Activated CD8-positive, alpha-beta T cell treated with anti-CD3 and anti-CD28 coated beads for 36 hours (primary cell): ENCODE measurements at regions not wholly inside any gene's neighbourhood (a gene's known extent, or its start where the extent isn't known, plus 50 kb on each side); places are given as distances from the start of the nearest gene placed in this dataset.
A peak's percentile ranks its signal among the peaks of the same experiment; 100 is the strongest.
"Not testable (repeated sequence)": the region's sequence is repeated elsewhere in the genome, so short reads cannot be mapped to it uniquely, and the experiment has no call there.

Source experiments
- ATAC-seq: fragments of 200-7000 bp; cut with Tn5 transposase; one replicate; pipeline ENCODE4 v1.10.0; 2021; ENCODE audit warnings: mild to moderate bottlenecking, moderate library complexity
- CTCF ChIA-PET: fragments of 350-600 bp; sonication (Branson Sonifier 250); formaldehyde crosslinking; loops from one replicate; lab custom pipeline; 2021; ENCODE audit warnings: antibody characterized with exemption; lab: Charles Lee
- POLR2A ChIA-PET: fragments of 350-600 bp; sonication (Branson Sonifier 250); formaldehyde crosslinking; loops from one replicate; lab custom pipeline; 2021; ENCODE audit warnings: antibody characterized with exemption; lab: Charles Lee
- DNase-seq: peaks from one replicate; pipeline ENCODE4 v3.0.0-alpha.2; 2020
- H3K27ac Mint-ChIP-seq: one replicate; pipeline ENCODE4 v1.8.0; 2021; ENCODE audit warnings: mild to moderate bottlenecking, mixed read lengths
- H3K27me3 Mint-ChIP-seq: one replicate; pipeline ENCODE4 v1.8.0; 2021; ENCODE audit warnings: mixed read lengths
- H3K36me3 Mint-ChIP-seq: one replicate; pipeline ENCODE4 v1.8.0; 2021; ENCODE audit warnings: low read depth, mixed read lengths
- H3K4me1 Mint-ChIP-seq: one replicate; pipeline ENCODE4 v1.8.0; 2021; ENCODE audit warnings: low read depth, mixed read lengths
- H3K4me3 Mint-ChIP-seq: one replicate; pipeline ENCODE4 v1.8.0; 2021; ENCODE audit warnings: mild to moderate bottlenecking, moderate library complexity, mixed read lengths
- H3K9me3 Mint-ChIP-seq: one replicate; pipeline ENCODE4 v1.8.0; 2021; ENCODE audit warnings: mixed read lengths
- intact Hi-C: fragments of 100-400 bp; cut with micrococcal nuclease; formaldehyde crosslinking; loops from one replicate; pipeline ENCODE4 v1.10.0; 2022
- TF ChIP-seq, protein P1 (sequence below): fragments of 200-600 bp; IDR thresholded peaks from one replicate; pipeline ENCODE4 v1.8.0; 2022; ENCODE audit warnings: antibody characterized with exemption, mild to moderate bottlenecking

DNA sequence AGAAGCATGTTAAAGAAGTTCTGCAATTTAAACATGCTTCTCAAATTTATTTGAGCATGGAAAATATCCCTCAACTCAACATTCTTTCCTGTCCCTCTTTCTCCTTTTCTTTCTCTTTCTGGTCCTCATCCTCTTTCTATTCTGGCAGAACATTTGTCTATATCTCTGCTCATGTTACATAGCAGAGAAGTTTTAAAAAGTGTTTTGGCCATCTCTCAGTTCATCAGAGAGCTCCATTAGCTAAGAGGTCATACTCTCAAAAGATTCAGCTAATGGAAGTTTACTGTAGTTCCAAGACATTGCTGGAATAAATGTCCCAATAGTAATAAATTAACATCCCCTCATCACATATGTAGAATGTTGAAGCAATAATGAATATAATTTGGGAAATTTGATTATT, 53.5 kb downstream of the XCL2 start:
- peaks cover 5% of the 10 kb centered on the region for H3K9me3 Mint-ChIP-seq
- DNase-seq (no peak), ATAC-seq (no peak)
- H3K36me3 Mint-ChIP-seq: peaks cover 4% of the 10 kb centered on the region
- intact Hi-C loops: no loop called here
- no peak overlapping the region for H3K4me3 Mint-ChIP-seq
- H3K4me1 Mint-ChIP-seq: peaks cover 17% of the 10 kb centered on the region
- CTCF ChIA-PET: no interaction called here
- TF ChIP-seq, protein P1, sequence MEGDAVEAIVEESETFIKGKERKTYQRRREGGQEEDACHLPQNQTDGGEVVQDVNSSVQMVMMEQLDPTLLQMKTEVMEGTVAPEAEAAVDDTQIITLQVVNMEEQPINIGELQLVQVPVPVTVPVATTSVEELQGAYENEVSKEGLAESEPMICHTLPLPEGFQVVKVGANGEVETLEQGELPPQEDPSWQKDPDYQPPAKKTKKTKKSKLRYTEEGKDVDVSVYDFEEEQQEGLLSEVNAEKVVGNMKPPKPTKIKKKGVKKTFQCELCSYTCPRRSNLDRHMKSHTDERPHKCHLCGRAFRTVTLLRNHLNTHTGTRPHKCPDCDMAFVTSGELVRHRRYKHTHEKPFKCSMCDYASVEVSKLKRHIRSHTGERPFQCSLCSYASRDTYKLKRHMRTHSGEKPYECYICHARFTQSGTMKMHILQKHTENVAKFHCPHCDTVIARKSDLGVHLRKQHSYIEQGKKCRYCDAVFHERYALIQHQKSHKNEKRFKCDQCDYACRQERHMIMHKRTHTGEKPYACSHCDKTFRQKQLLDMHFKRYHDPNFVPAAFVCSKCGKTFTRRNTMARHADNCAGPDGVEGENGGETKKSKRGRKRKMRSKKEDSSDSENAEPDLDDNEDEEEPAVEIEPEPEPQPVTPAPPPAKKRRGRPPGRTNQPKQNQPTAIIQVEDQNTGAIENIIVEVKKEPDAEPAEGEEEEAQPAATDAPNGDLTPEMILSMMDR: no peak
- no peaks in the 10 kb centered on the region for H3K27me3 Mint-ChIP-seq
- POLR2A ChIA-PET: no interaction called here
- H3K27ac Mint-ChIP-seq: no peak overlapping the region

DNA sequence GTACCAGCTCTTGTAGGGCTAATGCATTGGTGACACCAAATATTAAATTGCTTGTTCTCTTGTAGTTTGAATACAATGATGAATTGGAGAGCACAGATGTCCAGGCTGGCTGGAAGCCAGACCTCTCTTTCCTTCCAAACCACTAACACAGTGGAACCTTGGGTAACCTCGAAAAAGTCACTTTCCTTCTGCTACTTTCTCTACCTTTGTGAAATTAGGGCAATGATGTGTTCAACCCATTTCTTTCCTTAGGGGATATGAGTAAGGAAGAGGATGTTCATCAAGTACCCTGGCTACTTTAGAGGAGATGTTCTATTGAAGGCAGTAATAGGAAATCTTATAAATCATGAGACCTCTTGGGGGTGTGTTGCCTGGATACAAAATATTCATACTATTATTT, 55.7 kb downstream of the XCL2 start:
- Mint-ChIP-seq H3K36me3 (peaks cover 4% of the 10 kb centered on the region), H3K4me1 (peaks cover 36% of the 10 kb centered on the region), H3K4me3 (no peak overlapping the region), H3K9me3 (peaks cover 5% of the 10 kb centered on the region), H3K27ac (no peak overlapping the region), H3K27me3 (no peaks in the 10 kb centered on the region)
- intact Hi-C loops: no loop called here
- ChIA-PET POLR2A (no interaction called here), CTCF (interaction anchor here (1.2 kb wide), 1 partner anchor 14 kb away, joined by 4 read pairs; no protein-coding TSS in a partner anchor)
- TF ChIP-seq, protein P1: no peak
- no peak for DNase-seq
- no peak for ATAC-seq

DNA sequence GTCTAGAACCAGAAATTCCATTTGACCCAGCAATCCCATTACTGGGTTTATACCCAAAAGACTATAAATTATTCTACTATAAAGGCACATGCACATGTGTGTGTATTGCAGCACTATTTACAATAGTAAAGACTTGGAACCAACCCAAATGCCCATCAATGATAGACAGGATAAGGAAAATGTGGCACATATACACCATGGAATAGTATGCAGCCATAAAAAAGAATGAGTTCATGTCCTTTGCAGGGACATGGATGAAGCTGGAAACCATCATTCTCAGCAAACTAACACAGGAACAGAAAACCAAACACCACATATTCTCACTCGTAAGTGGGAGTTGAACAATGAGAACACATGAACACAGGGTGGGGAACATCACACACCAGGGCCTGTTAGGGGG, 57.0 kb downstream of the XCL2 start:
- H3K9me3 Mint-ChIP-seq, DNase-seq, H3K27me3 Mint-ChIP-seq, intact Hi-C loops, H3K36me3 Mint-ChIP-seq, ATAC-seq, POLR2A ChIA-PET, H3K4me3 Mint-ChIP-seq, CTCF ChIA-PET, H3K27ac Mint-ChIP-seq: not testable (repeated sequence)
- H3K4me1 Mint-ChIP-seq: peaks cover 42% of the 10 kb centered on the region

DNA sequence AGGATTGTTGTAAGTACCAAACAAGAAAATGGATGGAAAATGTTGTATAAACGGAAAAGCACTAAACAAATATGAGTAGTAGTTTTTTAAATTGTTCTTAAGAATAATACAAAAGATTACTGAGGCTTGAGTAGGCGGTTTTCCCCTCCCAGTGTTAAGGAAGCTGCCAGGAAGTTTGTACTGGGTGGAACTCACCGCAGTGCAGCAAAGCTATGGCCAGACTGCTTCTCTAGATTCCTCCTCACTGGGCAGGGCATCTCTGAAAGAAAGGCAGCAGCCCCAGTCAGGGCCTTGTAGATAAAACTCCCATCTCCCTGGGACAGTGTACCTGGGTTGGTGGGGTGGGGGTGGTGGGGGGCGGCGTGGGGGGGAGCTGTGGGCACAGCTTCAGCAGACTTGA, 58.7 kb downstream of the XCL2 start:
- CTCF ChIA-PET: interaction anchor here (1.5 kb wide), 1 partner anchor 118 kb away, joined by 4 read pairs; no protein-coding TSS in a partner anchor
- no peak overlapping the region for H3K4me3 Mint-ChIP-seq
- intact Hi-C loops: no loop called here
- no peak for DNase-seq
- TF ChIP-seq, protein P1: no peak
- peaks cover 8% of the 10 kb centered on the region for H3K9me3 Mint-ChIP-seq
- POLR2A ChIA-PET: no interaction called here
- no peak for ATAC-seq
- no peaks in the 10 kb centered on the region for H3K27me3 Mint-ChIP-seq
- H3K36me3 Mint-ChIP-seq: peaks cover 4% of the 10 kb centered on the region
- peaks cover 52% of the 10 kb centered on the region for H3K4me1 Mint-ChIP-seq
- peak overlapping the region; percentile 66 for H3K27ac Mint-ChIP-seq

DNA sequence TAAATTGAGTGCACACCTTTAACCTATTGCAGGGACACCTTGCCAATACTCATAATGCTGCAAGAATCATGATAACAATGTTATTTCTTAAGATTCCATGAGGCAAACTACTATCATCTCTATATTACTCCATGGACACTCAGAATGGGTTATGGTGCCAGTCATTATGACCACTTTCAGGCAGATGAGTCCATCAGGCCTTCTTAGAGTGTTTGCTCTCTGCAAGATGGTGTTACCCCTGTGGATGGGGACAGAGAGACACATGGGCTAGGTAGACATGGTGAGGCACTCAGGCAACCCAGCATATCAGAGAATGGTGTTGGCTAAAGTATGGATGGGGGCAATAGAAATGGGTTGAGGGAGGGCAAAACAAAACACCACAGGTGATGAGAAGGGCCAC, 59.7 kb downstream of the XCL2 start:
- Mint-ChIP-seq H3K4me1 (peaks cover 52% of the 10 kb centered on the region), H3K27ac (peak overlapping the region; percentile 60), H3K4me3 (no peak overlapping the region), H3K36me3 (peaks cover 4% of the 10 kb centered on the region), H3K9me3 (peaks cover 8% of the 10 kb centered on the region), H3K27me3 (no peaks in the 10 kb centered on the region)
- intact Hi-C loops: no loop called here
- no peak for DNase-seq
- TF ChIP-seq, protein P1: no peak
- peak; percentile 72 for ATAC-seq
- POLR2A ChIA-PET: no interaction called here
- CTCF ChIA-PET: no interaction called here

DNA sequence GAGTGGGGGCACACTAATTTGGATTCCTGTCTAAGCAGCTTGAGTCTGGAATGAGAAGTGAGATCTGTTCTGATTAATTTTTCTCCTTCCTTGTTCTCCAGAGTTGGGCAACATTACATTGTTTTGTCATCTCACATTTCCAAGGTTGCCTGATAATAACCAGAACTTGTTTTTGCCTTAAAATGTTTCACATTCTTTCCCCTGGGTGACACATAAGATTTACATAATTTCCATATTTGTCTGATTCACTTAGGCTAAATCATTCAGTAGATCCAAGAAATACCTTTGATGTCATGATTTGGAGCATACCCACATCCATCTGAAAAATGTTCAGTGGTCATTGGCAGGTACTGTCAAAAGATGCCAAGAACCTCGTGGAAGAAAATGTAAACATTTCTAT, 60.3 kb downstream of the XCL2 start:
- TF ChIP-seq, protein P1: no peak
- POLR2A ChIA-PET: no interaction called here
- Mint-ChIP-seq H3K9me3 (peaks cover 8% of the 10 kb centered on the region), H3K4me3 (no peak overlapping the region), H3K27ac (peak overlapping the region; percentile 5), H3K27me3 (no peaks in the 10 kb centered on the region), H3K4me1 (peaks cover 53% of the 10 kb centered on the region), H3K36me3 (peaks cover 4% of the 10 kb centered on the region)
- CTCF ChIA-PET: interaction anchor here (1.8 kb wide), 1 partner anchor 44 kb away, joined by 10 read pairs; no protein-coding TSS in a partner anchor
- no peak for DNase-seq
- intact Hi-C loops: no loop called here
- no peak for ATAC-seq
